Activated T-cell treated with anti-CD3 and anti-CD28 coated beads for 1 hour (primary cell): ENCODE measurements at regions not wholly inside any gene's neighbourhood (a gene's known extent, or its start where the extent isn't known, plus 50 kb on each side); places are given as distances from the start of the nearest gene placed in this dataset.

ENCODE experiments used
- DNase-seq: peaks from one replicate; pipeline ENCODE4 v3.0.0-alpha.2; 2020; ENCODE audit warnings: low read depth

DNA sequence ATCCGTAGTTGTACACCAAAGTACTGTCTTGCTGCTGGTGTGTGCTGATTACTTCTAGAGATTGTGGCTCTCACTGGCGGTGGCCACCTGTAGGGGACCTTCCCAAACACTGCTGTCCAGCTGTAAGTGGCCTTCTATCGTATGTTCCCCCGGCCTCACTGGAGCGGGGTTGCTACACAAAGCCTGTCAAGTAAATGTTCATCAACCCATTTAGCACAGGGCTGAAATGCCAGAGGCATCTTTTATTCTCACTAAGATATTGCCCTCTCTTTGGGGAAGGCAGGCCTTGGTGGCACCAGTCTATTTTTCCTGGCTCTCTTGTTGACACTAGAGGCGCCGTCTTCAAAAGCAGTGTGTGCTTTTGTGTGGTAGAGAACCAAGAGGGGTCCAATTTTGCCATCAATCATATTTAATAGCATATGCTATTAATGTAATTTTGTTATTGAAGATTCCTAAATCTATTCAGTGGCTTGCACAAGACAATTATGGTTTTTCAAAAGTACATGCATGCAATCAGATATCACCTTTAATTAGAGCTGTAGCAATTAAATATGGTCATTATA is 514.4 kb upstream of the SALL1 start:
- no peak for DNase-seq

DNA sequence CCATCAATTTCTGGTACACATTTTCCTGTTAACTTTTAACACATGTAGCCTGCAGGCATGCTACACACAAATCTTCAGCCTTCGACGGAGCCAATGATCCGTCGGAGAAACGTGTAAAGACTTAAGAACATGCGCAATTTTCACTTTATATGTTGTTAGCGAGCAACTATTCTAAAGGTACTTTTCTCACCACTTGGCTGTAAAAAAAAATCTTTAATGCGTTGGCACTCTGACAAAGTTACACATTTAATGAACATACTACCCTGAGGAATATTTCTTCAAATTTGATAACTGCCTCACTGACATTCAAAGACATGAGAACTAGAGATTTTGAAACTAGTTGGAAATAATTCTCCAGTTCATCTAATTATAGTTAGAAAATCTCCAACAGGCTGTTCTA is 507.5 kb upstream of the SALL1 start:
- no peak for DNase-seq

DNA sequence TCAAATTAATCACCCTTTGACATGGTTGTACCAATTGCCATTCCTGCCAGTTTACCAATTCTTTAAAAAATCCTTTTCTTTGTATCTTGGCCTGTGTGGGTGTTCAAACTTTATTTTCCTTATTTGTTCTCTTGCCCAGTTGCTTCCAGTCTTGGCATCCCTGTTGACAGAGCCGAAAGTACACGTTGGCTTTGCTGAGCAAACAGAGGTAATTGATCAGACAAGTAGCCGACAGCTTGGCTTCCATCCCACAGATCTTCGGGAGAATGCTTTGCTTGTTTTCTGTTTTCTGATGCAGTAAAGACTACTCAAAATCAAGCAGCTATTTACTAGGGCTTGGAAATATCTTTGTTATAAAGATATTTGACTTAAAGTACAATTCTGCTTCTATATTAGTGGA is 506.8 kb upstream of the SALL1 start:
- no peak for DNase-seq

DNA sequence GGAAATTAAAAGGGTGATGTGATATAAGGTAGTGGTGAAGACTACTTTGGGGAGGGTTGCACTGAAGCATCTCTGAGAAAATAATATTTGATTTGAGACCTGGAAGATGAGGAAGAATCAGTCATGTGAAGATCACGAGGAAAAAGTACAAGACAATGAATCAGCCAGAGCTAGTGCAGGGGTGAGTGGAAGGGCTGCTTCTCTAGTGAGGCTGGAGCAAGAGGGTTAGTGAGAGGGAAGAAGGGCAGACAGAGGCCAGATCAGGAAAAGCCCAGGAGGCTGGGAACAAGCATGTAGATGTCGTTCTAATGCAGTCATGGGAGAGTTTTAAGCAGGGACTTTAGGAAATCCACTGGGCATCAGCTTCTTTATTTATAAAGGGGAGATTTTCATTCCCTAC is 504.2 kb upstream of the SALL1 start:
- DNase-seq, result no peak

DNA sequence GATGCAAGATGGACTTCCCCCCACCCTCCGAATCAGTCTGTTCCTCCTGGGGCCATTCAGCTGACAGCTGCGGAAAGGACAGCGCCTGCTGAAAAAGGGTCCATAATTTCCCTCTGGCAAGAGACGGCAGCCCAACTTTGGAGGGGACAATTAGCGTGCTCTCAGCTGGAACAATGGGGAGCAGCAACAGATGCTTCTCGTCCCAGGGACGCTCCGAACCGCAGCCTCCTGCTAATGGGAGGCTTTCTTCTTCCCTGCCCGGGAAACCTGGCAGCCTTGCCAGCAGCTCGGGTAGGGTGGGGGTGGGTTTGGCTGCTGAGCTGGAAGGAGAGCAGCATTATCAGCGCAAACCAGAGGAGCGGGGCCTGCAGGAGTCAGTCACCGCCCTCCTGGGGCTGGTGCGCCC is 500.0 kb upstream of the SALL1 start:
- no peak for DNase-seq

DNA sequence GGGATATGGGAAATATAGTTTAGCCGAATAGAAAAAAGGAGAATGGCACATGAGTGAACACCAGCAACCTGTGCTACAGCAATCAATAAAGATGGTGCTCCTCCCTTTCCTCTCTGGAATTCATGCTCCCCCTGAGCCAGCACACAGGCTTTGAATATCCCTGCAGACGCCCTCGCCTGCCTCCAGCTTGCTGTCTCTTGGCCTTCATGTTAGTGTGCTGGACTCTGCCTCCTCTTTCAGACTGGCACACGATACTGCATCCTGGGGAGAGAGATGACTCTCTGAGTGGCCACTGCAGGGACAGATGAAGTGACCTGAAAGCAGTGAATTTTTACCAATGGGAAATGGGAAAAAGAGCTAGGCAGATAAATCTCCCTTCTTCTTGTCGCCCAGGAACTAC is 498.6 kb upstream of the SALL1 start:
- no peak for DNase-seq

DNA sequence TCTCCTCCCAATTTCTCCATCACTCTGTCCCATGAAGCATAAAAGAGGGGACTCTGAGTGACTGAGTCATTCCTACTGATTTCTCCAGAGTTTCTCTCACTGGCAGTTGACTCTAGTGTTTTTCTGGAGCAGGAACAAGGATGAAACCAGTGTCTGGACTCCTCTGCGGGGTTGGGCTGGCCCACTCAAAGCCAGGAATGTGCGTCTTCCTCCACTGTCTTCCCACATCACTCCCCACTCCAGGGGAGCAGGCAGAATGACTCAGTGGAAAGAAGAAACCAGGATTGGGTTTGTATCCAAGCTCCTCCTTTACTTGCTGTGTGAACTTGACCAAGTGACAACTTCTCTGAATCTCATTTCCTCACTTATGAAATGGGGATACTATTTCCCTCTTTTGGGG is 497.5 kb upstream of the SALL1 start:
- no peak for DNase-seq

DNA sequence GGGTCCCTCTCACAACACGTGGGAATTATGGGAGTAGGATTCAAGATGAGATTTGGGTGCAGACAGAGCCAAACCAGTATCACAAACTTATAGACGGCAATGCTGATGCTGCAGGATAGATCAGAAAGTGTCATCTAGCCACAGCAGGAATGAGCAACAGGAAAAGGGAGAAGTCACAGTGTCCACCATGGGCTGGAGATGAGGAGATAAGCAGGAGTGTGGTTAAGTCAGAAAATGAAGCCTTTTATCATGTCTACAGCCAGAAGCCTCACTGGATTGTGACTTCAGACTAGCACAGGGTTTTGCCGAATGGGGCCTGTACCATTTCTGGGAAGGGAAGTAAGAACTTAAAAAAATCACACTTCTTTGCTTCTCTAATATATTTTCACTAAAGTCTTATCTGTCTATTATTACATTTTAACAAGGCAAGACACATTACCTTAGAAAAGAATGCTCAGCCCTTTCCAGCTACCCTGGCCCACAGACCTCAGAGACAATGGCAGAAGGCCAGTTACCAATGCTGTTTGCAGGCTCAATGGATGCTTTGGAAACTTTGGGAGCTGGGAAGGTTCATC is 490.2 kb upstream of the SALL1 start:
- DNase-seq, result no peak

DNA sequence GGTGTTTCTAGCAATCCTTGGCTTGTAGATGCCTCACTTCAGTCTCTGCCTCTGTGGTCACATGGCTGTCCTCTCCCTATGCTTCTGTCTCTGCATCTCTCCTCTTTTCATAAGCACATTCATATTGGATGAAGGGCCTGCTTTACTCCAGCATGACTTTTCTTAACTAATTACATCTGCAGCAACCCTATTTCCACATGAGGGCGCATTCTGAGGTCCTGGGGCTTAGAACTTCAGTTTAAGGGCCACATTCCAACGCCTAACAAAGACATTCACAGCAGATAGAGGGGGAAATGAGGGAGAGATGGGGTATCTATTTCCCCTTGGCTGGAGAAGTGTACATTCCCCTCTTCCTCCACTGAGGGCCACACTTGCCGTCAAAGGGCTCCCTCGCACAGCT is 489.1 kb upstream of the SALL1 start:
- DNase-seq, result no peak

DNA sequence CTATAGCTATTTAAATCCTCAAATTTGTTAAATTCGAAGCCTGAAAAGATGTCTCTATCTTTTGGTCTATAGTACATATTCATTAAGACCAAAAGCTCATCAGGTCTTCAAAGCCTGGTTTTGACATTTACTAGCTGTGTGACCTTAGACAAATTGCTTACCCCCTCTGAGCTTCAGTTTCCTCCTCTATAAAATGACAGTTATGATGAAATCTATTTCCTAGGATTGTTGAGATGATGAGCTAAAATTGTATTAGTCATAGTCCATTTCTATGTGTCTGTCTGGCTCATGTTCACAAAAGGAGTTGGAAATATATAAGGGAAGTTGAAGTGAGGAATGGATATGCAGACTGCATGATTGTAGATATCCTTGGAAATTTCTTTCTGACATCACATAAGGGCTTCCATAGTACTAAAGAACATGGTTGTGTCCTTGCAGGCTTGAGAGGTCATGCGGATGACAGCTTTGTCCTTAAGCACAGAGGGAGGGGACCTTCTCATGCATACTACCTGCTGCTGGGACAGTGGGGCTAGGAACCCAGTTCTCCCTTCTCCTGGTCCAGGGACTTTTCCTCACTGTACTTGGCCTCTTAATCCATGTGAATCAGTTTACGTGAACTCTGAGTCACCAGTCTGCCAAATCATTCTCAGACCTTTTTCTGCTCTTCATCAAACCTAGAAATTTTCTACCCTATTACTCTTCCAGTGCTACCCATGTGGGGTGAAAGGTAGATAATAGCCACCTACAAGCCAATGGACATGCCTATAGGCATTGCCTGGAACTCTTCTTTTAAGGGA is 487.5 kb upstream of the SALL1 start:
- DNase-seq, result no peak

DNA sequence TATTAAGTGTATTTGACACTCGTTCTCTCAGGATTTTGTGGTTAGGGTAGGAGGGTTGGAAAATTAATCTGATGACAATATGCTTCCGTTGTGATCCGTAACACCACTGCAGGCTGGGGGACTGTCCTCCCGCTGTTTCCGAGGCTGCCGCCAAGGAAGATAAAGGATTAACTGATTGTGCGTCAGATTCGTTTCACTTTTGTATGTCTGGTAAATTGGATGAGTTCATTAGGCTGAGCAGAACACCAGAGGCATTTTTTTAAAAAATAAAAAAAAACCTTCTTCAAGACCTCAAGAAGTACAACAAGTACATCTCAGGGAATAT is 486.7 kb upstream of the SALL1 start:
- DNase-seq, result no peak

DNA sequence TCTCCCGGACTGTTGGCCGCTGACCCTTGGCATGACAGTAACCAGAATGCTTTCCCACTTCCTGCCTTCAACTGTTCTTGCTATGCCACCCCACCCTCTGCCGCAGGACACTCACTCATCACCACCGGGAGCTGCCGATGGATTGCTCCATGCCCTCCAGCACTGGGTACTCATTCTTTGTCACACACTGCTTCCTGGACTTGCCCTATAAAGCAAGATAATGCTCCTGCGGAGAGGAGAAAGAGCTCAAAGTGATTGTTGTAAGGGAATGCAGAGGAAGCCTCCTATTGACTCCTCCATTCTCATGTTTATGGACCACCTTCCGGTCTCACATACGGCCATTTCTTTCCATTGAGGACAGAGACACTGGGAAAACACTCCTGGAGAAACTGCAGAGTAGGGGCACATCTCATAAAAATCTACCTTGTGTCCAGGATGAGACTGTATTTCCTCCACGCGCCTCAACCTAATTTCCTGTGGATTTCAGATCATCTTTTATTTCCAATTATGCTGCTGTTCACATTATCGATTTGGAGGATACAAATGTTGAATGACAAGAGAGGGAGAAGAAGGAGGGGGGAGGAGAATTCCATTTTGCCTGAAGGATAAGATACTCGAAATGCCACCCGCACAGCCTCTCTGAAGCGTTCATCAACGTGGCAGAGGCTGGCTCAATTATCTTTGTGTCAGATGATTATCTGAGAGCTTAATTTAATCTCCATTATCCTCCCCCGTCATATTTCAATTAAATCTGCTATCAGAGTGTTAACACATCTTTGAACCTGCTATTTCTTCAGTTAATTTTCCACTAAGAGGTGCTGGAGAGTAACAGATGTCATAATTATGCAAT is 486.1 kb upstream of the SALL1 start:
- no peak for DNase-seq

DNA sequence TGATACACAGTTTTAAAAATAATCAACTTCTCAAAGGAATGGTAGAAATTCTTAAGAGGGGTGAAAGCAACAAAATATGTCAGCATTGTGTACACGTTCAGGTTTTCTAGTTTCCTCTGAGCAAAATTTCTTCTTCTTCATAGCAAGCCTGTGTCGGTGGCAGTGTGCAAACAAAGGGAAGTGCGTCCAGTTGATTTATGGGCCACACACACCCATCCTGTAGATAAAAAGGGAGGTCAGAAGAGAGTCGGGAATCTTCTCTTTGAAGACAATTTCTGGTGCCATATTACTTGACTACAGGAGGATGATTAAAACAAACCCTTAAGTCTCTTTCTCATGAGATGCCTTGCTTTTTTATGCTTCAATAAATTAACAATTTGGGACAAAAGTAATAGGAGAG is 484.1 kb upstream of the SALL1 start:
- DNase-seq, result no peak

DNA sequence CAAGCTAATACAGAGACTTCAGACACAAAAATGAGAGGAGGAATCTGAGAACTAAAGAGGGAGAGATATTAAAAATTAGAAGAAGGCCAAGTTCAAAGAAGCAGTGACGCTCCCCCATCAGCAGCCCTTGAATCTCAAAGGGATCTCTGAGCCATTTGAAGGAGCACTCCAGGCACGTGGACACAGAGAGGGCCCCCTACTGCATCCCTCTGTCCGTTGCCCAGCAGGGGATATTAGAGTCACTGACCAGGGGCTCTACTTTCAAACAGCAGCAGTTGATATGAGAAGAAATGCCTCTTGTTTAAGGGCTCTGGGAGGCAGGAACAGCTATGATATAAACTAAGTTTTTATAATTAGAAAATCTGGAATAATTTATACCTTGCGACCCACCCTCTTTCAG is 479.0 kb upstream of the SALL1 start:
- no peak for DNase-seq

DNA sequence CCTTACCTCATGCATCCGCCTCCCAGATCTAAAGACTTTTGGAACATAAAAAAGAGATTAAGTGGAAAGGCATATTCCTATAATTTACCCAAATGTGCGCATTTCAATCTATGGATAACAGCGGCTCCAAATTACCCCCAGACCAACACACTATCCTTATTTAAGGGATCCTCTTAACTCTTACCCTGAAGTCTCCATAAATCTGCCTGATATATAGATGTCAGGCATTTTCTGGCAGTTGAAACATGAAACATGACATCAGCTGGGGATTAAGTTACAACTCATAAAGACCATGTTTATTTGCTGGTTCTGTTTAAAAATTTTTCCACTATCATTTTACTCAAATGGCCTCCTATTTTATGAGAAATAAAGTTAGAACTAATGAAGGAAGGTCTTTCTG is 478.5 kb upstream of the SALL1 start:
- no peak for DNase-seq

DNA sequence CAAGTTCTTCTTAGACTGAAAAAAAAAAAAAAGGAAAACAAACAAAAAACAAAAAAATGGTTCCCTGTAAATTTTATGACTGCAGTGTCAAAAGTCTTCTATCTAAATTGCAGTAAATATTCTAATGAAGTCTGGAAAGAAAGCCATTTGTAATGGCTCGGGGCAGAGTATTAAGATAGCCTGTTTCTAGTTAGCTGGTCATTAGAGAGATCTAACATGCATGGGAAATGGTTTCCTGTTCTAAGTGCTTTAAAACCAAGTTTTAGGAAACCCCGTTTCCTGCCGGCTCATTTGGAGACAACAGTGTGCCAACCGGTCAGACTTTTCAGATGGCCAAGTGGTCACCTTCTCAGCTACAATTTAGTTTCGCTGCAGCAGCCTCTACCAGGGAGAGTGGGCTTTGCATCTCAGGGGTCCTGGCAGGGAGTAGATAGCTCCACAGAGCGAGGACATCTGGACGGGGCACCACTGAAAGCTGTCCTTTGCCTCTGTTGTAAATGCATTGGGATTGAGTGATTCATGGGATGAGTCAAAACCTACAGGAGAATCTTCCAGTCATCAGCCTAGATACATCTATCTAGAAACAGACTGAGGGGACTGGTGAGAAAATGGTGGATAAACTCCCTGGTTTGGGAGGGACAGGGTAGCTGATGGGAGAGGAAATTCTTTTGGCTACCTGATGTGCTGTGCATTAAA is 473.2 kb upstream of the SALL1 start:
- DNase-seq, result no peak

DNA sequence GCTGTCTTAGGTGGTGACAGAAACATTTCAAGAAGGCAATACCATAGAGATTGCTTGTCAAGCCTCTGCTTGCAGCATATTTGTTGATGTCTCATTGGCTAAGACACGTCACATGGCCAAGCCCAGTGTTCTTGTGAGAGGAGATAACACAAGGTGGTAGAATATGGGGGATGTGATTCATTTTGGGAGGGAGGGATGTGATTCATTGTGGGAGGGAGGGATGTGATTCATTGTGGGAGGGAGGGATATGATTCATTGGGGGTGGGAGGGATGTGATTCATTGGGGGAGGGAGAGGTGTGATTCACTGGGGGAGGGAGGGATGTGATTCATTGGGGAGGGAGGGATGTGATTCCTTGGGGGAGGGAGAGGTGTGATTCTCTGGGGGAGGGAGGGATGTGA is 470.5 kb upstream of the SALL1 start:
- no peak for DNase-seq

DNA sequence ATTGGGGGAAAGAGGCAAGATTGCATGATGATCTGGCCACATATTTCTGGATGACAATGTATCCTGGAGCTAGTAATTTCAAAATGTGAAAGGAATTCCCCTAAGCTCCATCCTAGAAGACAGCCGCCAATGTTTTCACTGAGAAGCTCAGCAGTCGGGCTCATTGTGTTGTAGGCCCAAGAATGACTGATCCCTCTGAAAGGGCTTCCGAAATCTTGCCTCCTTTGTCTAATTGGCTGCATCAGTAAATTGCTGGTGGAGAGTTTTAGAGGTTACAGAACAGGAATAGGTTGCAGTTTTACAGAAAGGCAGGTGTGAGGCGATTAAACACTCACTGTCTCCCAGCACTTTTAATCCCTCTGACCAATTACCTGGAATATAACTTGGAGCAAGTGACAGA is 464.1 kb upstream of the SALL1 start:
- DNase-seq, result no peak

DNA sequence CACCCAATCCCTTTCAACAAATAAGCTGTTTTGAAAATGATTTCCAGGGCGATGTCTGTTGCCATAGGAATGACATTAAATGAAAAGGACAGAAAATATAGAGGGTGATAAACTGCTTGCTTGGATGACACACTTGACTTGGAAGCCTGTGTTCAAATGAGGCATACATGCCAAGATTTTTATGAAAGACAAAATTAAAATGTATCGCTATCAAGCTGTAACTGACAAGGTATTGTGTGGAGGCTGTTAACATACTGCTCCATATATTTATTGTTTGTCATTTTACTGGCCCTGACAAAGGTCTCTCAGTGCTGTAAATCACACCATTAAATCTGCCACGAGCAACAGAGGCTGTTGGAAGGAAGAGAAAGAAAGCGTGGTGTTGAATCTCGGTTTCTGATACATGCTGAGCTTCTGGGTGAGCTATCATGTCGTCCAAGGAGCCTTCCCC is 456.2 kb upstream of the SALL1 start:
- no peak for DNase-seq

DNA sequence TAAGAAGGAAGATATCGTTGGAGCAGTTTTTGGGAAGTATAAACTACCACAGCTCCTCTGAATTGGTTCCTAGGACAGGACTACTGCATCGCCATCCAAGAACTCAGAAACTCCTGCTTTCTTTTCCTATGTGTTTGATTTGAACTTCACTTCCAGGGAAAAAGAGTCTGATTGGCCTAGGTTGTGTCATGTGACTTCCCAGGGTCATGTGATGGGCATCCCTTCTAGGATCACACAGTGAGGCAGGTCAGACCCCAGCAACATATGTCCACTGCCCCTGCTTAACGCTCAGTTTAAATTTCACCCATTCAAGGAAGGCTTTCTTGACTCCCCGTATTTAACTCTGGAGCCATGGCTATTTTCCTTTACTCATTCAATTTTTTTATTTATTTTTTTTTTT is 445.2 kb upstream of the SALL1 start:
- DNase-seq, result no peak

DNA sequence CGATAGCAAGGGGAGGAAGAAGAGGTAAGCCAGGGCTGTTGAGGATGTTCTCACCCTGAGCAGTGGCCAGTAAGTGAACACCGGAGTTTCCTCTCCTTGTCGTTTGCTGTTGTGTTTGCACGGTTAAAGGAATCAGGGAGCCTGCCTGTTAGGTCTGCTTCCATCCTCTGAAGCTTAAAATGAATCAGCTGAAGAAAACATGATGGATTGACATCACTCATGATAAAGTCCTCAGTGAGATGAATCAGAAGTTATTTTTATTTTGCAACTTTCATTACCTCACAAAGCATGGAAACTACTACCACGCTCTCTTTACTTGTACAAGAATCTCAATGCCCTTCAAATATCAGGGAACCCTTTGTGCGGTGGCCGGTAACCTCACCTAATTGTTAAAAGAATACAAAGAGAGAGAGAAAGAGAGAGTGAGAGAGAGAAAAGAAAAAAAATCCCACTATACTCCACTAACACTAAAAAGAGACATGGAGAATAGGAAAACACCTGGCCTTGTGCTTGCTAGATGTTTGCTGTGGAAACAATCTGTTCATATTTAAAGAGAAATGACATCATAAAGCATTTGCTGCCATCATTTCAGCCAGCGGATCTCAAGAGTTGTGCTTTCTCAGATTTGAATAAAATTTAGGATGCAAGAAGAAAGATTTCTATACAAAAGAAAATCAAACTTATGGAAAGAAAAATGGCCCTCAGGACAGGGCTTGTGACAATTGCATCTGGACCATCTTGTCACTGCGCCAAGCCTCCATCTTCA is 441.6 kb upstream of the SALL1 start:
- DNase-seq, result no peak
